Pancreas (tissue), 10 donors: ENCODE measurements at regions not wholly inside any gene's neighbourhood (a gene's known extent, or its start where the extent isn't known, plus 50 kb on each side); places are given as distances from the start of the nearest gene placed in this dataset.

Experiments used
- ATAC-seq, 4 donors: fragments of 200-7000 bp; cut with Tn5 transposase; one replicate each; pipeline versions ENCODE4 v1.8.0 to v1.9.1; 2020; ENCODE audit warnings: mild to moderate bottlenecking in 4 of 4, moderate library complexity in 4 of 4
- DNase-seq, 6 donors: peaks; one replicate each; pipeline ENCODE4 v3.0.0-alpha.2; 2020
- FAIRE-seq: peaks from 2 replicates; lab custom pipeline; 2012; peaks lifted over from hg19 to GRCh38; lab: Jason Lieb, UNC
- H3K27ac ChIP-seq, 4 donors: fragments of 200-600 bp; sonication (generic); 1 replicate in 3 of 4; 2 replicates in 1 of 4; pipeline versions ENCODE4 v1.5.0 to v1.8.0; 2020
- H3K27me3 ChIP-seq, 4 donors: fragments of 200-600 bp; one replicate each; pipeline ENCODE4 v1.8.0; 2021
- H3K36me3 ChIP-seq, 3 donors: fragments of 200-600 bp; sonication (generic) in 1 of 3; one replicate each; pipeline versions ENCODE4 v1.5.0 to v1.8.0; 2020 to 2021
- H3K4me1 ChIP-seq, 3 donors: fragments of 200-600 bp; one replicate each; pipeline ENCODE4 v1.8.0; 2021
- H3K4me3 ChIP-seq, 4 donors: fragments of 200-600 bp; sonication (generic) in 2 of 4; one replicate each; pipeline versions ENCODE4 v1.5.0 to v1.8.0; 2020 to 2021
- H3K9me3 ChIP-seq, 4 donors: fragments of 200-600 bp; one replicate each; pipeline ENCODE4 v1.8.0; 2021
- WGBS, 2 donors: extraction: QIAGEN DNeasy Blood & Tissue Kit; methylation state at CpG; one replicate each; pipeline ENCODE4 v1.1.7; 2013; 5-methylcytosine and 5-hydroxymethylcytosine counted together
- intact Hi-C, 3 donors: fragments of 100-400 bp; cut with DNase I; formaldehyde crosslinking; loops; one replicate each; pipeline versions ENCODE4 v1.11.1 to v1.14.2; 2022
- TF ChIP-seq, protein P1 (sequence below), 4 donors: fragments of 200-600 bp; sonication (generic) in 3 of 4; IDR thresholded peaks; one replicate each; pipeline versions ENCODE4 v1.5.0 to v1.8.0; 2021; ENCODE audit warnings: antibody characterized with exemption in 4 of 4
- donor health status: healthy with polysubstance abuse.
- donor health status: DM: no; HTN: no; CAD: no; lungs with moderate emphysema.
- donor health status: DM: no; HTN: no; CAD: no.
- donor health status: control.
- donor health status: control.
- donor health status: Bipolar disorder and iron deficiency.
- donor health status: DM: yes; HTN: yes; CAD: no.
- donor health status: DM: no; HTN: no; CAD: no.
- donor health status: DM: no; HTN: no; CAD: no.
- donor health status: DM: yes; HTN: yes; CAD: no.

DNA sequence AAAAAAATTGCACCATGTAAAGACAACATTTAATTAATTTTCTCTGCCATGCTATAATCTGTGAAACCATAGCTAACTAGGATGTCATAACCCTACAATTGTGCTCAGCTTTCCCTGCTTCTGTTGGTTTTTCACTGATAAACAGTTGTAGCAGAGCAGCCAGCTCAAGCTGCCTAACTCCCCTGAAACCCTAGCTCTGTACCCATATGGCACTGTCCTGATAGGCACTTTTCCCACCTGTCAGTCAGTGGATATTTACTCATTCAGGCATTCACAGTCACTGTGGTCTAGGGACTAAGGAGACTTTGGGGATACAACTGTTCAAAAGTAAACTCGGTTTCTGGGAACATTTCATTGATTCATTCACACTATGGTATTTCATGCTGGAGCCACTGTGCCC, 407.0 kb downstream of the DSEL start:
- Histone ChIP-seq H3K27me3 (no peaks in the 10 kb centered on the region), H3K4me1 (no peaks in the 10 kb centered on the region), H3K9me3 (no peaks in the 10 kb centered on the region), H3K36me3 (no peaks in the 10 kb centered on the region), H3K4me3 (no peak overlapping the region), H3K27ac (no peak overlapping the region)
- intact Hi-C loops, result loop anchor here in 1 of 3 donors (10.0 kb wide), 1 partner anchor 85 kb away; no protein-coding TSS in a partner anchor
- ATAC-seq, result peak in 3 of 4 donors; percentile 74 to 89 (median 76)
- TF ChIP-seq, protein P1, sequence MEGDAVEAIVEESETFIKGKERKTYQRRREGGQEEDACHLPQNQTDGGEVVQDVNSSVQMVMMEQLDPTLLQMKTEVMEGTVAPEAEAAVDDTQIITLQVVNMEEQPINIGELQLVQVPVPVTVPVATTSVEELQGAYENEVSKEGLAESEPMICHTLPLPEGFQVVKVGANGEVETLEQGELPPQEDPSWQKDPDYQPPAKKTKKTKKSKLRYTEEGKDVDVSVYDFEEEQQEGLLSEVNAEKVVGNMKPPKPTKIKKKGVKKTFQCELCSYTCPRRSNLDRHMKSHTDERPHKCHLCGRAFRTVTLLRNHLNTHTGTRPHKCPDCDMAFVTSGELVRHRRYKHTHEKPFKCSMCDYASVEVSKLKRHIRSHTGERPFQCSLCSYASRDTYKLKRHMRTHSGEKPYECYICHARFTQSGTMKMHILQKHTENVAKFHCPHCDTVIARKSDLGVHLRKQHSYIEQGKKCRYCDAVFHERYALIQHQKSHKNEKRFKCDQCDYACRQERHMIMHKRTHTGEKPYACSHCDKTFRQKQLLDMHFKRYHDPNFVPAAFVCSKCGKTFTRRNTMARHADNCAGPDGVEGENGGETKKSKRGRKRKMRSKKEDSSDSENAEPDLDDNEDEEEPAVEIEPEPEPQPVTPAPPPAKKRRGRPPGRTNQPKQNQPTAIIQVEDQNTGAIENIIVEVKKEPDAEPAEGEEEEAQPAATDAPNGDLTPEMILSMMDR (IDR thresholded peaks at IDR 0.05), result no peak
- no peak for FAIRE-seq
- WGBS, 2 donors, result 13 to 28% methylated on average over 1 of the region's 1 CpG
- no peak for DNase-seq

DNA sequence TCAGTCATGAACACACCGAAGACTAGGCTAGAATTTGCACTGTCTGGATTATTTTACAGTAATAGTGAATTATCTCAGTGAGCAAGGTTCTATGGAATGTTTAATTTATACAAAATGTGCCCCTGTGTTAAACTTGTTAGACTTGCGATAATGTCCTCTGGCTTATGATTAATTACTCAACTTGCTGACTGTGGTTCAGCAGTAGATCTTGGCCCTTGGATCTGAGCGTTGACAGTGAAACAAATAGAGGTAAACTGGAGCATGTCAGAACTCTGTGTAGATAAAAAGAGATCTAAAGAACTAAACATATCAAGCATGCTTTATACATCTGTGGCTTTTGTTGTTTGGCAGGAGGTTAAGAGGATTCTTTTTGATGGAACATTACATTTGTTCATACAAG, 407.6 kb downstream of the DSEL start:
- WGBS, 2 donors, result 10 to 14% methylated on average over 3 of the region's 3 CpGs
- H3K9me3 ChIP-seq, result no peaks in the 10 kb centered on the region
- no peak overlapping the region for H3K27ac ChIP-seq
- no peaks in the 10 kb centered on the region for H3K36me3 ChIP-seq
- DNase-seq (no peak), FAIRE-seq (no peak), ATAC-seq (peak in 3 of 4 donors; percentile 53 to 76 (median 61))
- no peak overlapping the region for H3K4me3 ChIP-seq
- TF ChIP-seq, protein P1 (IDR thresholded peaks at IDR 0.05), result no peak
- no peaks in the 10 kb centered on the region for H3K4me1 ChIP-seq
- intact Hi-C loops, result loop anchor here in 1 of 3 donors (10.0 kb wide), 1 partner anchor 86 kb away; no protein-coding TSS in a partner anchor
- no peaks in the 10 kb centered on the region for H3K27me3 ChIP-seq

DNA sequence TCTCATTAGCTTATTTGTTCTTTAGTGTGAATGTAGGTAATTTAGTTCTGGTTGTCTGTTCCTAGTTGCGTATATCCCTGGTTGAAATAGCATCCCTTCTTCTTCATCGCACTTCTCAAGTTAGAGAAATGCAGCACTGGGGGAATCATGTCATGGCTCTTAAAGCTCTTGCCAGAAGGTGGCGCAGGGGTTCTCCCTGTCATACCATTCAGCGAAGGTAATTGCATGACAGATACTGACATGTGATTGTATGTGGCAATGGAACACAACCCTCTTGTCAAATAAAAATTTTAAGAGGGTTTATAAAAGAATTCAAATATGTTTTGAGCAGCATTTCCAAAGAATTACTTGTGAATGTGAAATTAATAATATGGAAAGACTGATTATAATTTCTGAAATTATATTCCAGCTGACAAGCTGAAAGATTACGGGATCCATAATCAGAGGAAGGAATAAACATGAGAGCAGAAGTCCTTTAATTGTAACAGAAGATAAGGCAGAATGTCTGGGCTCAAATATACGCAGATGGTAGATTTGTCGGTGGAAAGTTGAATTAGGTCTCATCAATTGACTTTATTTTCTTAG, 411.7 kb downstream of the DSEL start:
- no peaks in the 10 kb centered on the region for H3K27me3 ChIP-seq
- H3K27ac ChIP-seq, result no peak overlapping the region
- no peaks in the 10 kb centered on the region for H3K36me3 ChIP-seq
- FAIRE-seq (no peak), ATAC-seq (peak; percentile 76 to 93 (median 90)), DNase-seq (peak in 5 of 6 donors; percentile 32 to 67 (median 43))
- TF ChIP-seq, protein P1 (IDR thresholded peaks at IDR 0.05), result peak; percentile 27 to 60 (median 48)
- intact Hi-C loops, result loop anchor here in 2 of 3 donors (5.0 to 10.0 kb wide), 2 partner anchors 90 to 93 kb away; no protein-coding TSS in a partner anchor
- 24 to 31% methylated on average over 7 of the region's 7 CpGs for WGBS, 2 donors
- H3K9me3 ChIP-seq, result no peaks in the 10 kb centered on the region
- H3K4me3 ChIP-seq, result no peak overlapping the region
- no peaks in the 10 kb centered on the region for H3K4me1 ChIP-seq

DNA sequence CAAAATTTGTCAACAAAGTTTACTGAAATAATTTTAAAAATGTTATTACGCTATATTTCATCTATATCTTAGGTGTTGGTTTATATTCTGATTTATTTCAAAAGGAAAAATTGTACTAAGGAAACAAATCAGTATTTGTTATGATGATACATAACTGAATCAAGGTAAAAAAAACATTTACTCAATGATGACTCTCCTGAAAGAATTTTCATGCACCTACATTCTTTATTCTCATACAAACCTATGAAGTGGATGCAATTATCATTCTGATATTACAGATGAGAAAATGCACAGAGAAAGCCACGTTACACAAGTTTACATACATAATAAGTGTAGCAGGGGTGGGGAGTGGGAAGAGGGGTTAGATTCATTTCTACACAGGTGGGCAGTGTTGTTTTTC, 422.4 kb downstream of the DSEL start:
- DNase-seq (no peak), ATAC-seq (no peak), FAIRE-seq (no peak)
- Histone ChIP-seq H3K9me3 (no peaks in the 10 kb centered on the region), H3K27ac (no peak overlapping the region), H3K4me3 (no peak overlapping the region), H3K27me3 (no peaks in the 10 kb centered on the region), H3K4me1 (no peaks in the 10 kb centered on the region), H3K36me3 (no peaks in the 10 kb centered on the region)
- TF ChIP-seq, protein P1 (IDR thresholded peaks at IDR 0.05), result no peak
- 74 to 78% methylated on average over 2 of the region's 2 CpGs for whole genome bisulfite sequencing, 2 donors
- intact Hi-C loops, result no loop called here

DNA sequence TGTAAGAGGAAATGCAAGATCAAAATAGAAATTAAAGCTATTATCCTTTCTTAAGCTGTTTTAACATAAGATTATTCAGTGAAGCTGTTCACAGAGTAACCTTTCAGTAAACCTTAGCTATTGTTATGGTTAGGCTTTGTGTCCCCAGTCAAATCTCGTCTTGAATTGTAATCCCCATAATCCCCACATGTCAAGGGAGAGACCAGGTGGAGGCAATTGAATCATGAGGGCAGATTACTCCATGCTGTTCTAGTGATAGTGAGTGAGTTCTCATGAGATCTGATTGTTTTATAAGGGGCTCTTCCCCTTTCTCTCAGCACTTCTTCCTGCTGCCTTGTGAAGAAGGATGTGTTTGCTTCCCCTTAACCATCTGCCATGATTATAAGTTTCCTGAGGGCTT, 424.4 kb downstream of the DSEL start:
- H3K4me1 ChIP-seq, result no peaks in the 10 kb centered on the region
- H3K4me3 ChIP-seq, result no peak overlapping the region
- no peak overlapping the region for H3K27ac ChIP-seq
- DNase-seq (no peak), FAIRE-seq (no peak), ATAC-seq (no peak)
- no peaks in the 10 kb centered on the region for H3K9me3 ChIP-seq
- WGBS, 2 donors, result 23 to 31% methylated on average over 1 of the region's 1 CpG
- intact Hi-C loops, result no loop called here
- TF ChIP-seq, protein P1 (IDR thresholded peaks at IDR 0.05), result no peak
- H3K27me3 ChIP-seq, result no peaks in the 10 kb centered on the region
- no peaks in the 10 kb centered on the region for H3K36me3 ChIP-seq
